Karpas-422 (cell line): ENCODE measurements at regions not wholly inside any gene's neighbourhood (a gene's known extent, or its start where the extent isn't known, plus 50 kb on each side); places are given as distances from the start of the nearest gene placed in this dataset.

Source experiments
- DNase-seq: peaks from one replicate; pipeline ENCODE4 v3.0.0-alpha.2; 2015
- H2AFZ ChIP-seq: fragments of 200-600 bp; sonication (generic); 2 replicates; pipeline ENCODE4 v1.6.1; 2014; ENCODE audit warnings: antibody characterized with exemption, low read length, mixed read lengths
- H3K27ac ChIP-seq: fragments of 200-600 bp; sonication (generic); 2 replicates; pipeline ENCODE4 v1.5.1; 2014; ENCODE audit warnings: mild to moderate bottlenecking, low read length, moderate library complexity
- H3K27me3 ChIP-seq: fragments of 200-600 bp; sonication (generic); 2 replicates; pipeline ENCODE4 v1.6.1; 2014; ENCODE audit warnings: low read length, mixed read lengths
- H3K36me3 ChIP-seq: fragments of 200-600 bp; sonication (generic); 2 replicates; pipeline ENCODE4 v1.6.1; 2014; ENCODE audit warnings: low read length, mixed read lengths; ENCODE audit not compliant: insufficient read depth
- H3K4me1 ChIP-seq: fragments of 200-600 bp; sonication (generic); 2 replicates; pipeline ENCODE4 v1.6.1; 2014; ENCODE audit warnings: mild to moderate bottlenecking, low read length, mixed read lengths
- H3K4me2 ChIP-seq: fragments of 200-600 bp; sonication (generic); 2 replicates; pipeline ENCODE4 v1.6.1; 2014; ENCODE audit warnings: low read length, low read depth, mild to moderate bottlenecking; ENCODE audit not compliant: poor library complexity, severe bottlenecking
- H3K4me3 ChIP-seq: fragments of 200-600 bp; sonication (generic); 2 replicates; pipeline ENCODE4 v1.5.1; 2014; ENCODE audit warnings: mild to moderate bottlenecking, antibody characterized with exemption, low read length, mixed read lengths
- H3K79me2 ChIP-seq: fragments of 200-600 bp; sonication (generic); 2 replicates; pipeline ENCODE4 v1.6.1; 2014; ENCODE audit warnings: mild to moderate bottlenecking, low read length, mixed read lengths
- H3K9ac ChIP-seq: fragments of 200-600 bp; sonication (generic); 2 replicates; pipeline ENCODE4 v1.6.0; 2014; ENCODE audit warnings: low read length
- H3K9me2 ChIP-seq: fragments of 200-600 bp; sonication (generic), shearing (Covaris generic); replicated peaks from 2 replicates; pipeline ENCODE4 v1.6.0; 2014; ENCODE audit warnings: mild to moderate bottlenecking, low read length, moderate library complexity; ENCODE audit not compliant: insufficient read depth
- H3K9me3 ChIP-seq: fragments of 300-700, 200-600 bp; sonication (generic); 2 replicates; pipeline ENCODE4 v1.6.1; 2014; ENCODE audit warnings: low read length, mixed read lengths
- H4K20me1 ChIP-seq: fragments of 200-600 bp; sonication (generic); 2 replicates; pipeline ENCODE4 v1.6.1; 2014; ENCODE audit warnings: mild to moderate bottlenecking, antibody characterized with exemption, low read length, low read depth; ENCODE audit not compliant: insufficient read depth

DNA sequence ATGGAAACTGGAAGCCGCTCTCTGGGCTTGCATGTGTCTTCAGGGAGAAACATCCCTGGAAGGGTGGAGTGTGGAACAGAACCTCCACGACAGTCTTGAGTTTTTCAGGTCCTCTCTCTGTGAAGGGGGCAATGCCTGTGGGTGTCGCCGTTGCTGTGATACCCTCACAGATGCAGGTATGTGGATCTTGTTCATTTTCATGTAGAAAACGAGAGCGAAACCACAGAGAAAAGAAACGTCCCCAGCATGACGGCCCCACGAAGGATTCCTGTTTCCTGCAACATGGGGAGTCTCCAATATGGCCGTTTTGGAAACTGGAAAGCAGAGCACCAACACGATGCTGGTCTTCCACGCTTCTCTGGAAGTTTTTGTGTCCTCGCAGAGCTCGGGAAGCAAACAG lies 187.9 kb downstream of the ALG10 start:
- H3K36me3 ChIP-seq, result no peaks in the 10 kb centered on the region
- H3K79me2 ChIP-seq, result no peaks in the 10 kb centered on the region
- no peaks in the 10 kb centered on the region for H4K20me1 ChIP-seq
- H3K4me1 ChIP-seq, result no peaks in the 10 kb centered on the region
- H3K4me2 ChIP-seq, result no peak overlapping the region
- H3K9me2 ChIP-seq, result no peaks in the 10 kb centered on the region
- no peak overlapping the region for H3K27ac ChIP-seq
- no peak overlapping the region for H3K4me3 ChIP-seq
- H3K27me3 ChIP-seq, result no peaks in the 10 kb centered on the region
- H3K9ac ChIP-seq, result no peak overlapping the region
- no peak for DNase-seq
- H3K9me3 ChIP-seq, result peaks cover 3% of the 10 kb centered on the region; the same call in 1 of the 2 replicates
- H2AFZ ChIP-seq, result no peak overlapping the region

DNA sequence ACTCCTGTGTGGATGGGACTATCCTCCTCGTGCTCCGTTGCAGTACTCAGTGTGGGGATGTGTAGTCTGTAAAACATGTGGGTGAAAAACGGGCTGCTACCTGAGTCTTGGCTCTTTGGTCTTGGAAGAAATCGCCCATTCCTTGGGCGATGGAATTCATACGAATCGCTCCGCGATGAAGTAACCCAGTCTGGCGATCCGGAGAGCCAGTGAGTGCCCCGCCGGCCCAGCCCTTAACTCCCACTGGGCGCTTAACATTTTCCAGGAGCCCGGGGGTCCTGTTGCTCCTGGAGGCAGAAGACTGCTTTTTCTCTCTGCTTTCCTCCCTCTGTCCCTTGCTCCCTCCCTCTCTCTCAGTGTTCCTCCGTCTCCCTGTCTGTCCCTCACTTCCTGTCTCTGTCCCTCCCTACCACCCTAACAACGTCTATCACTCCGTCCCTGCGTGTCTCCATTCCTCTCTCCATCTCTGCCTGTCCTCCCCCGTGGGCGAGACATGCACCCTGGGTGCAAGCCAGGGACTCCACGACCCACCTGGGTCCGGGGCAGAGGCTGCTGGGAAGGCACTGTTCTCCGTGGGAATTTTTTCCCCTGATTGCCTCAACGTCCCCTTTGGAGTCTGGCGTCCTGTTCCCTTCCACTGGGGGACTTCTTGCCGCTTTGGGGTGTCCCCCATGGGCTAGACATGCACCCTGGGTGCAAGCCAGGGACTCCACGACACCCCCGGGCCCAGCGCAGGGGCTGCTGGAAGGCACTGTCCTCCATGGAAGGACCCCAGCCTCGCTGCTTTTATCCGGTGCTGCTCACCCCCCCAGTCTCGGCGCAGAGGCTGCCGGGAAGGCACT lies 188.6 kb downstream of the ALG10 start:
- Histone ChIP-seq H3K4me1 (no peaks in the 10 kb centered on the region), H2AFZ (no peak overlapping the region), H3K9me2 (no peaks in the 10 kb centered on the region), H3K27ac (no peak overlapping the region), H3K4me2 (no peak overlapping the region), H4K20me1 (no peaks in the 10 kb centered on the region), H3K36me3 (no peaks in the 10 kb centered on the region), H3K4me3 (no peak overlapping the region), H3K9ac (no peak overlapping the region), H3K9me3 (peaks cover 3% of the 10 kb centered on the region; the same call in 1 of the 2 replicates), H3K27me3 (no peaks in the 10 kb centered on the region), H3K79me2 (no peaks in the 10 kb centered on the region)
- DNase-seq, result no peak

DNA sequence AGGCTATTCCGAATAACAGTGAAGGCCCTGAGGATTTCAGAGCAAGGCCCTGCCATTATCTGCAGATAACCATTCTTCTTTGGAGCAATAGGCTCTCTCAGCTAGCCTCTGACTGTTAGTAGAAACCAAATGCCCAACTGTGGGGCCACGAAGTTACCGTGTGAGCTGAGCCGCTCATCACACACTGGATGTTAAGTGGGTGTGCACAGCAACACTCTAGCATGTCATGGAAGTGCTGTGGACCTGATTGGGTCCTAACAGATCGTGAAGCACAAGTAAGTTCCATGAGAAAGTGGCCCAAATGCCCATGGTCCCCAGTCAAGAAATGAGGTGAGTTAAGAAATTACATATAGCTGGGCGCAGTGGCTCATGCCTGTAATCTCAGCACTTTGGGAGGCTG lies 190.4 kb downstream of the ALG10 start:
- Histone ChIP-seq H3K27me3 (no peaks in the 10 kb centered on the region), H3K27ac (no peak overlapping the region), H3K4me3 (no peak overlapping the region), H3K4me1 (no peaks in the 10 kb centered on the region), H3K9ac (no peak overlapping the region), H3K9me2 (no peaks in the 10 kb centered on the region), H3K79me2 (no peaks in the 10 kb centered on the region), H3K9me3 (peaks cover 3% of the 10 kb centered on the region; the same call in 1 of the 2 replicates), H3K4me2 (no peak overlapping the region), H4K20me1 (no peaks in the 10 kb centered on the region), H2AFZ (no peak overlapping the region), H3K36me3 (no peaks in the 10 kb centered on the region)
- DNase-seq, result no peak

DNA sequence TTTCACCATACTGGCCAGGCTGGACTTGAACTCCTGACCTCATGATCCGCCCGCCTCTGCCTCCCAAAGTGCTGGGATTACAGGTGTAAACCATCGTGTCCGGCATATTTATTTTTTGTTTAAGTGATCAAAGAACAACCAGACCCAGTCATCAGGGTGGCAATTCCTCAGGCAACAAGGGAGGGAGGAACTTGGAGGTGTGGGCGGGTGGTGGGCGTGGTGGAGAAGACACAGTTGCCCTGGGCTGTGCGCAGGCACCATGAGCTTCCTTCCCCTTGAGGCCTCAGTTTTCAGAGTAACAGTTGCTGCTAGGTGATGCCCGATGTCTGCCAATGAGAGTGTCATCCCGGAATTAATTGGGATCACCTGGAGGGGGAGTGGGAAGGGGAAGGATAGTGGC lies 191.7 kb downstream of the ALG10 start:
- Histone ChIP-seq H3K27ac (no peak overlapping the region), H3K4me3 (no peak overlapping the region), H3K9me2 (no peaks in the 10 kb centered on the region), H3K27me3 (no peaks in the 10 kb centered on the region), H3K4me2 (no peak overlapping the region), H3K9ac (no peak overlapping the region), H3K79me2 (no peaks in the 10 kb centered on the region), H3K9me3 (peaks cover 3% of the 10 kb centered on the region; the same call in 1 of the 2 replicates), H3K4me1 (no peaks in the 10 kb centered on the region), H2AFZ (no peak overlapping the region), H3K36me3 (no peaks in the 10 kb centered on the region), H4K20me1 (no peaks in the 10 kb centered on the region)
- no peak for DNase-seq

DNA sequence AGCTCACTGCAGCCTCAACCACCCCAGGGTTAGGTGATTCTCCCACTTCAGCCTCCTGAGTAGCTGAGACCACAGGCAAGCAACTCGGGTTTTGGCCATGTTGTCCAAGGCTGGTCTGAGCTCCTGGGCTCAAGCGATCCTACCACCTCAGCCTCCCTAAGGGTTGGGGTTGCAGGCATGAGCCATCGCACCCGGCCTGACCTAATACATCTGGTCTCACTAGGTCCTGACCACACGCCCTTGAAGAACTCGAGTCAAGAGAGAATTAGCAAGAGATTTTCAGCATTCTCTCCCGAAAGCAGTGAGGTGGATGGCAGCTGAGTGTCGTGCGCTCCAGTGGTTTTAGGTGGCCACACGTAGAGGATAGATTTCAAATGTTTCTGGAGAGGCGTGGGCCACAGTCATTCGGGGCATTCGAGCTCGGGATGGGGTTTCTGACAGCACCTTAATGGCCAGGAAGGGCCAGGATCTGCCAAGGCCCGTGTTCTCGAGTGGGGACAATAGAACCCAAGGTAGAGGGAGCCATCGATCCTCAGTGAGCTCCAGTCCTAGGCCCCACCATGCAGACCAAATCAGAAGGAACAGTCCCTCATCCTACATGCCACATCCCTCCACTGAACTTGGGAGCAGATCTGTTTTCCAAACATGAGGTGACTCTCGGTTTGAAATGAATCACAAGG lies 193.1 kb downstream of the ALG10 start:
- no peaks in the 10 kb centered on the region for H3K36me3 ChIP-seq
- no peak overlapping the region for H2AFZ ChIP-seq

DNA sequence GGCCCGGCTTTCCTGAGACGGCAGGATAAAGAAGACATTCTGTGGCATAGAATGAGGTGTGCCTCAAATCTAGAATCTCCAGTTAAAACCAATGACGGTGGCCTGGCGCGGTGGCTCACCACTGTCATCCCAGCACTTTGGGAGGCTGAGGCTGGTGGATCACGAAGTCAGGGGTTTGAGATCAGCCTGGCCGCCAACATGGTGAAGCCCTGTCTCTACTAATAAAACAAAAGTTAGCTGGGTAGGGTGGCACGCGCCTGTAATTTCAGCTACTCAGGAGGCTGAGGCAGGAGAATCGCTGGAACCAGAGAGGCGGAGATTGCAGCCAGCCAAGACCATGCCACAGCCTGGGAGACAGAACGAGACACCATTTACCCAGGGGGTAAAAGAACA lies 193.6 kb downstream of the ALG10 start:
- H3K4me3 ChIP-seq, result no peak overlapping the region
- H3K79me2 ChIP-seq, result no peaks in the 10 kb centered on the region

More for the DNA sequence above, 193.1 kb downstream of the ALG10 start:
- Histone ChIP-seq H3K27me3 (no peaks in the 10 kb centered on the region), H3K9me2 (no peaks in the 10 kb centered on the region), H3K4me1 (no peaks in the 10 kb centered on the region), H3K4me3 (no peak overlapping the region), H3K4me2 (no peak overlapping the region), H3K79me2 (no peaks in the 10 kb centered on the region), H3K9me3 (peaks cover 3% of the 10 kb centered on the region; the same call in 1 of the 2 replicates), H3K27ac (no peak overlapping the region), H4K20me1 (no peaks in the 10 kb centered on the region), H3K9ac (no peak overlapping the region)
- DNase-seq, result no peak

DNA sequence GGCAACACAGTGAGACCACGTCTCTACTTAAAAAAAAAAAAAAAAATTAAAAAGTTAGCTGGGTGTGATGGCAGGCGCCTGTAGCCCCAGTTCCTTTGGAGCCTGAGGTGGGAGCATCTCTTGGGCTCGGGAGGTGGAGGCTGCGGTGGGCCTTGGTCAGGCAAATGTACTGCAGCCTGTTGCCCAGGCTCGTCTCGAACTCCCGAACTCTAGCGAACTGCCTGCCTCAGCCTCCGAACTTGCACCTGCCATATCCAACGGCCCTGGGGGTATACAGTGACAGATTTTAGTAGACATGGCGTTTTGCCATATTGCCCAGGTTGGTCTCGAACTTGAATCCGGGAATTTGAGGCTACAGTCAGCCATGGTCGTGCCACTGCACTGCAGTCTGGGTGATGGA lies 195.4 kb downstream of the ALG10 start:
- no peaks in the 10 kb centered on the region for H3K79me2 ChIP-seq
- no peaks in the 10 kb centered on the region for H3K4me1 ChIP-seq
- no peak for DNase-seq
- H3K9me2 ChIP-seq, result no peaks in the 10 kb centered on the region
- no peaks in the 10 kb centered on the region for H4K20me1 ChIP-seq
- H3K9me3 ChIP-seq, result no peaks in the 10 kb centered on the region
- H3K9ac ChIP-seq, result no peak overlapping the region
- H3K27ac ChIP-seq, result no peak overlapping the region
- no peak overlapping the region for H2AFZ ChIP-seq
- no peak overlapping the region for H3K4me3 ChIP-seq
- H3K4me2 ChIP-seq, result no peak overlapping the region
- H3K36me3 ChIP-seq, result no peaks in the 10 kb centered on the region
- H3K27me3 ChIP-seq, result no peaks in the 10 kb centered on the region

More for the DNA sequence above, 193.6 kb downstream of the ALG10 start:
- Histone ChIP-seq H3K4me1 (no peaks in the 10 kb centered on the region), H3K27me3 (no peaks in the 10 kb centered on the region), H3K9ac (no peak overlapping the region), H3K27ac (no peak overlapping the region), H4K20me1 (no peaks in the 10 kb centered on the region), H3K9me3 (peaks cover 1% of the 10 kb centered on the region; the same call in 1 of the 2 replicates), H3K9me2 (no peaks in the 10 kb centered on the region), H2AFZ (no peak overlapping the region), H3K4me2 (no peak overlapping the region), H3K36me3 (no peaks in the 10 kb centered on the region)
- no peak for DNase-seq

DNA sequence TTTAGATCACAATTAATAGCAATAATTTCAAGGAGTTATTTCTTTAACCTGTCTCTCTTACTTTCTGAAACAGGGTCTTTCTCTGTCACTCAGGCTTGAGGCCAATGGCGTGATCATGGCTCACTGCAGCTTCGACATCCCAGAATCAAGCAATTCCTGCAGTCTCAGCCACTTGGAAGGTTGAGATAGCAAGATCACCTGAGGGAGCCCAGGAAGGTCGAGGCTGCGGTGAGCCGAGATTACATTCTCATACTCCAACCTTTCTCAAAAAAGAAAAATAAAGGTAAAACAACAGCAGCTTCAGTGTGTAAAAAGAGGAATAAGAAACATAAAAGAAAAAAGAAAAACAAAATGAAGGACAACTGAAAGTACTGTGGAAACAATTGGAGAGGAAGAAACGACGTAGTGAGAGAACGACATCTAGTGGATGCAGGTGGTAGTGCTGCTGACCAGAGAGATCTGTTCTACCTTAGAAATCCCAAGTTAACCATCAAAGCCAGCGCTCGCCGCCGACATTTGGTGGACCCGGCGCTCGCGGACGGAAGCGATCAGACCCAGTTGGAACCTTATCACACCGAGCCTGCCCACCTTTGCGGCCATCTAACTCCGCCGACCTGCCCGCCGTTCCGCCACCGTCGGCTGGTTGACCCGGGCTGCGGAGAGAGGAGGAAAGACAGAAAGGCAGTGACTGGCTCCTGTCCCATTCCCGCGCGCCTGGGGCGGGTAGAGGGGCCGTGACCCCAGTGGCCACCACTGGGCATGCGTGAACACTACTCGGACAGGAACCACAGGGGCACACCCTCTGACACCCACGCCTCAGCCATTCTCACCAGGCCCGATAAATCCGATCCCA lies 196.1 kb downstream of the ALG10 start:
- no peaks in the 10 kb centered on the region for H3K9me2 ChIP-seq
- no peak overlapping the region for H3K9ac ChIP-seq
- DNase-seq, result peak; percentile 88
- no peak overlapping the region for H3K4me3 ChIP-seq
- no peak overlapping the region for H3K27ac ChIP-seq
- no peaks in the 10 kb centered on the region for H3K27me3 ChIP-seq
- no peak overlapping the region; the same call in 1 of the 2 replicates for H2AFZ ChIP-seq
- no peaks in the 10 kb centered on the region for H3K4me1 ChIP-seq
- H3K79me2 ChIP-seq, result no peaks in the 10 kb centered on the region
- no peaks in the 10 kb centered on the region for H3K36me3 ChIP-seq
- no peak overlapping the region for H3K4me2 ChIP-seq
- H4K20me1 ChIP-seq, result no peaks in the 10 kb centered on the region
- H3K9me3 ChIP-seq, result no peaks in the 10 kb centered on the region
